ENCODE measurements at regions not wholly inside any gene's neighbourhood (a gene's known extent, or its start where the extent isn't known, plus 50 kb on each side); places are given as distances from the start of the nearest gene placed in this dataset.
A peak's percentile ranks its signal among the peaks of the same experiment; 100 is the strongest.
"Not testable (repeated sequence)": the region's sequence is repeated elsewhere in the genome, so short reads cannot be mapped to it uniquely, and the experiment has no call there.

GRCh38 chr12:46661110-46661845 lies 164.5 kb downstream of the SLC38A4 start:
- peak; percentile 86 for DNase-seq (ENCODE audit: low read depth)
- TF ChIP-seq, protein P1, sequence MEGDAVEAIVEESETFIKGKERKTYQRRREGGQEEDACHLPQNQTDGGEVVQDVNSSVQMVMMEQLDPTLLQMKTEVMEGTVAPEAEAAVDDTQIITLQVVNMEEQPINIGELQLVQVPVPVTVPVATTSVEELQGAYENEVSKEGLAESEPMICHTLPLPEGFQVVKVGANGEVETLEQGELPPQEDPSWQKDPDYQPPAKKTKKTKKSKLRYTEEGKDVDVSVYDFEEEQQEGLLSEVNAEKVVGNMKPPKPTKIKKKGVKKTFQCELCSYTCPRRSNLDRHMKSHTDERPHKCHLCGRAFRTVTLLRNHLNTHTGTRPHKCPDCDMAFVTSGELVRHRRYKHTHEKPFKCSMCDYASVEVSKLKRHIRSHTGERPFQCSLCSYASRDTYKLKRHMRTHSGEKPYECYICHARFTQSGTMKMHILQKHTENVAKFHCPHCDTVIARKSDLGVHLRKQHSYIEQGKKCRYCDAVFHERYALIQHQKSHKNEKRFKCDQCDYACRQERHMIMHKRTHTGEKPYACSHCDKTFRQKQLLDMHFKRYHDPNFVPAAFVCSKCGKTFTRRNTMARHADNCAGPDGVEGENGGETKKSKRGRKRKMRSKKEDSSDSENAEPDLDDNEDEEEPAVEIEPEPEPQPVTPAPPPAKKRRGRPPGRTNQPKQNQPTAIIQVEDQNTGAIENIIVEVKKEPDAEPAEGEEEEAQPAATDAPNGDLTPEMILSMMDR (IDR thresholded peaks at IDR 0.05; ENCODE audit: insufficient read depth, low read depth, low read length, missing control alignments), result peak; percentile 86
- no peak overlapping the region for H3K4me3 ChIP-seq (ENCODE audit: low read length)

DNA sequence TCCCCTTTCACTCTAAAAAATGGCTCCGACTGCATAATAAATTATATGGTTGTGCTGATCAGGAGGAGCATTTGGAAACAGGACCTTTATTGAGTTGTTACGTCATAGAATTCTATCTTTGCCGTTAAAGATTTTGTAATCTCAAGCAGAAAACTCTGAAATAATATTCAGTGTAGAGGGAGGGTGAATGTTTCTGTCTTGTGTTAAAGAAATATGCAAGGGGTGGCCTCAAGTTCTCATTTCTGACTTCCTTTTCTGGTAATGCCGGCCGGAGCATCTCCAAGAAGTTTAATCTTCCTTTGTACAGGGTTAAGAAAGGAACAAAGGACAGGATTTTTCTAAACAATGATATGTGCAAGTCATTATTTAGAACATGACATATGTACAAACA lies 165.1 kb downstream of the SLC38A4 start:
- TF ChIP-seq, protein P1 (IDR thresholded peaks at IDR 0.05; ENCODE audit: insufficient read depth, low read depth, low read length, missing control alignments), result no peak
- DNase-seq (ENCODE audit: low read depth), result no peak
- H3K4me3 ChIP-seq (ENCODE audit: low read length), result no peak overlapping the region

- TF ChIP-seq, protein P1 (IDR thresholded peaks at IDR 0.05; ENCODE audit: insufficient read depth, low read depth, low read length, missing control alignments), result no peak
- no peak overlapping the region for H3K4me3 ChIP-seq (ENCODE audit: low read length)
- DNase-seq (ENCODE audit: low read depth), result peak; percentile 62
Measured at GRCh38 chr12:46660276-46660675, 165.5 kb downstream of the SLC38A4 start.

DNA sequence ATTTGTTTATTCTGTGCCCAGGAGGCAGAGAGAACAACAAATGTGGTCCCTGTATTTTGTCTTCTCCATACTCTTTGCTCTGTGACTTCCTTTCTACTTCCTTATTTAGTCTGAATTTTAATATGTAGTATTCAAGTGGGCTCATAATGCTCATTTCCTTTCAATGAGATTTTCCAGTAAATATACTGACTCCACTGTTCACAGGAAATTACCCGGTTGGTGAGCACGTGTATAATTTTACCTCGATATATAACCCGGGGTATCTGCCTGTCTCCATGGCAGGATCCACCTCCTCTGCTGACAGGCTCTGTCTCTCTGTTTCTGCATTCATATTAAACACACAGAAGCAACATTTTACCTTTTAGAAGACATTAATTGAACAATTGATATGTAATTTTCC lies 166.0 kb downstream of the SLC38A4 start:
- TF ChIP-seq, protein P1 (IDR thresholded peaks at IDR 0.05; ENCODE audit: insufficient read depth, low read depth, low read length, missing control alignments), result no peak
- no peak overlapping the region for H3K4me3 ChIP-seq (ENCODE audit: low read length)
- DNase-seq (ENCODE audit: low read depth), result no peak

DNA sequence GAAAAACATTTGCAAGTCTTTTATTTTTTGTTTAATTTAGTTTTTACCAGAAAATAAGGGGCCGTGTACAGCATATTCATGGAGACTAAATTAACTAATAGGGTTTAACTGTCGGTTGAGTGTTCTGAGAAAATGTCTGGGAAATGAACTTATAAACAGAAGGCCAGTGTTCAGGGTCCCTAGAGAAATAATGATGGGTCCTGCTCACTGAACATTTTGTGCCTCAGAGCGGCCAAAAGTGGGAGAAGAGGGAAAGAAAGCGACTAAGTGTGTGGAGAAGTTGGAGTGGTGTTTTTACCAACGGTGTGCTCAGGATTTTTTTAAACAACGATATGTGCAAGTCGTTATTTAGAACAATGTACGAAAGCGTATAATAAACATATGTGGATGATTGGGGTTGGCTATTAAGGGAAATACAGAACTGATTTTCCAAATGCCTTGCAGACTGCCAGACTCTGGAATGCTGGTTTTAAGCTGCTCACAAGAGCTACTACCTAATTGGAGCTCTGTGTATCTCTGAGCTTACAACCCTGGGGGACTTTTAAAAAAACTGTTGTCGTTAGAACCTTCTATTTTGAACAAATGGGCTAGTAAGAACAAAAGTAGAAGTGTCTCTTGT lies 166.7 kb downstream of the SLC38A4 start:
- TF ChIP-seq, protein P1 (IDR thresholded peaks at IDR 0.05; ENCODE audit: insufficient read depth, low read depth, low read length, missing control alignments), result no peak
- no peak for DNase-seq (ENCODE audit: low read depth)
- no peak overlapping the region for H3K4me3 ChIP-seq (ENCODE audit: low read length)

- peak; percentile 21 for DNase-seq (ENCODE audit: low read depth)
Measured at GRCh38 chr12:46657453-46658411, 168.1 kb downstream of the SLC38A4 start.

DNA sequence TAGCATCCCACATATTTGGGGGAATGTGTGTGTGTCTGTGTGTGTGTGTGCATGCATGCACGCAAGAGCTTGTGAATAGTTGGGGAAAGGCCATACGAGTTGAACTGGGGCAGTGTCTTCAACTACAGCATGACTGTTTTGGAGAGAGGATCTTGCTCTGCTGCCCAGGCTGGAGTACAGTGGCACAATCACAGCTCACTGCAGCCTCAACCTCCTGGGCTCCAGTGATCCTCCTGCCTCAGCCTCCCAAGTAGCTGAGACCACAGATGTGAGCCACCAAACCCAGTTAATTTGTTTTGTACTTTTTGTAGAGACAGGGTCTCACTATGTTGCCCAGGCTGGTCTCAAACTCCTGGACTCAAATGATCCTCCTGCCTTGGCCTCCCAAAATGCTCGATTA lies 169.8 kb downstream of the SLC38A4 start:
- not testable (repeated sequence) for DNase-seq (ENCODE audit: low read depth); H3K4me3 ChIP-seq (ENCODE audit: low read length)

More at GRCh38 chr12:46657453-46658411, 168.1 kb downstream of the SLC38A4 start:
- TF ChIP-seq, protein P1 (IDR thresholded peaks at IDR 0.05; ENCODE audit: insufficient read depth, low read depth, low read length, missing control alignments), result no peak
- H3K4me3 ChIP-seq (ENCODE audit: low read length), result no peak overlapping the region

Data from epithelial cell of esophagus (primary cell).